Activated CD8-positive, alpha-beta memory T cell treated with anti-CD3 and anti-CD28 coated beads, Interleukin-2, amount 10 ng/mL, durations not matched to agents 7 days and 5 days (primary cell): ENCODE measurements at regions not wholly inside any gene's neighbourhood (a gene's known extent, or its start where the extent isn't known, plus 50 kb on each side); places are given as distances from the start of the nearest gene placed in this dataset.
A peak's percentile ranks its signal among the peaks of the same experiment; 100 is the strongest.

Experiments
- ATAC-seq: fragments of 150-1000 bp; cut with Tn5 transposase; one replicate; pipeline ENCODE4 v1.10.0; 2021; ENCODE audit warnings: moderate library complexity
- CTCF ChIA-PET: fragments of 350-600 bp; sonication (Branson Sonifier 250); formaldehyde crosslinking; loops from one replicate; lab custom pipeline; 2021; ENCODE audit warnings: antibody characterized with exemption; lab: Charles Lee
- DNase-seq: peaks from one replicate; pipeline ENCODE4 v3.0.0-alpha.2; 2020
- H3K27ac Mint-ChIP-seq: one replicate; pipeline ENCODE4 v1.8.0; 2021; ENCODE audit warnings: mild to moderate bottlenecking, mixed read lengths
- H3K27me3 Mint-ChIP-seq: one replicate; pipeline ENCODE4 v1.8.0; 2021; ENCODE audit warnings: mixed read lengths
- H3K36me3 Mint-ChIP-seq: one replicate; pipeline ENCODE4 v1.8.0; 2021; ENCODE audit warnings: mild to moderate bottlenecking, mixed read lengths
- H3K4me1 Mint-ChIP-seq: one replicate; pipeline ENCODE4 v1.8.0; 2021; ENCODE audit warnings: mixed read lengths
- H3K4me3 Mint-ChIP-seq: one replicate; pipeline ENCODE4 v1.8.0; 2021; ENCODE audit warnings: mild to moderate bottlenecking, moderate library complexity, mixed read lengths
- H3K9me3 Mint-ChIP-seq: one replicate; pipeline ENCODE4 v1.8.0; 2022; ENCODE audit warnings: low read depth, mixed read lengths

- no peak overlapping the region for H3K27ac Mint-ChIP-seq
- no peaks in the 10 kb centered on the region for H3K9me3 Mint-ChIP-seq
- no peaks in the 10 kb centered on the region for H3K27me3 Mint-ChIP-seq
- no peak overlapping the region for H3K4me3 Mint-ChIP-seq
- H3K36me3 Mint-ChIP-seq, result no peaks in the 10 kb centered on the region
- H3K4me1 Mint-ChIP-seq, result peaks cover 60% of the 10 kb centered on the region
- ATAC-seq (no peak), DNase-seq (no peak)
- CTCF ChIA-PET, result interaction anchor here (1.1 kb wide), 1 partner anchor 177 kb away, joined by 3 read pairs; no protein-coding TSS in a partner anchor
Measured at GRCh38 chr9:109972026-109972882, 192.3 kb downstream of the PALM2AKAP2 start.

GRCh38 chr9:109973336-109973735 lies 193.3 kb downstream of the PALM2AKAP2 start:
- Mint-ChIP-seq H3K4me3 (no peak overlapping the region), H3K9me3 (no peaks in the 10 kb centered on the region), H3K27ac (no peak overlapping the region), H3K27me3 (peaks cover 3% of the 10 kb centered on the region), H3K36me3 (no peaks in the 10 kb centered on the region), H3K4me1 (peaks cover 51% of the 10 kb centered on the region)
- ATAC-seq, result no peak
- DNase-seq, result no peak
- CTCF ChIA-PET, result interaction anchor here (1.1 kb wide), 1 partner anchor 176 kb away, joined by 3 read pairs; no protein-coding TSS in a partner anchor

DNA sequence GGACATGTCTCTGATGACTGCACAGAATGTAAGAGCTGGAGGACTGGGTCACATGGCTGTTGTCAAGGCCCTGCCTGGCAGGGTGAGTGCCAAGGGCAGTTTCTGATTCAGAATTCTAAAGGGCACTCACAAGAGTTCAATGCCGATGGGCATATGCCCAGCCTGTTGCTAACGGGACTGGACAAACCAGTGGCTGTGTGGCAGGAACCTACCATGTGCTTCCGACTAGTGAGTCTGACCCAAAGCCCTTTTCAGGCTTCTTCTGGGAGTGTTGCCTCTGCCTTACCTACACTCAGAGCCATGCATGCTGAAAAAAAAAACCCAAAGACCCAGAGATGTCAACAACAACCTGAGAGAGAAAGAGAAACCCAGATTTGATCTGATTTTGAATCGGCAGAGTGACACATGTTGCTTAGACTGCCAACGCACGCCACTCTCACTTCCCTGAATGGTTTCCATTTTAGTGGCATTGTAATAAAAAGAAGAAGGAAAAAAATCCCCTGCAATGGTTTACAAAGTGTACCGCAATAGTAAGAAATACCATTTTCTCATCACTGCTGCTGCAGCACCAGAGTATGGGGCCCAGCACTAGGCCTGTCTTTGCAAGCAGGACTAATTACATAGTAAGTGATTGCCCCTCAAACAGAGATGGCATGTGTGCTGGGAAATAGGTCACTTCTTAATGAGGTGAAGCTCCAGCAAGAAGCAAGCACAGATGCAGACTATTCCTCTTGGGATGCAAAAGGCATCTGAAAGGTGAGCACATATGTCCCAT lies 194.3 kb downstream of the PALM2AKAP2 start:
- H3K4me3 Mint-ChIP-seq, result no peak overlapping the region
- peak overlapping the region; percentile 75 for H3K27ac Mint-ChIP-seq
- no peaks in the 10 kb centered on the region for H3K9me3 Mint-ChIP-seq
- H3K36me3 Mint-ChIP-seq, result no peaks in the 10 kb centered on the region
- H3K27me3 Mint-ChIP-seq, result peaks cover 3% of the 10 kb centered on the region
- CTCF ChIA-PET, result no interaction called here
- ATAC-seq, result peak; percentile 84
- DNase-seq, result peak; percentile 74
- H3K4me1 Mint-ChIP-seq, result peaks cover 41% of the 10 kb centered on the region

- CTCF ChIA-PET, result no interaction called here
- Mint-ChIP-seq H3K4me3 (no peak overlapping the region), H3K27me3 (peaks cover 3% of the 10 kb centered on the region), H3K9me3 (no peaks in the 10 kb centered on the region), H3K27ac (peak overlapping the region; percentile 75), H3K36me3 (no peaks in the 10 kb centered on the region), H3K4me1 (peaks cover 41% of the 10 kb centered on the region)
- ATAC-seq, result no peak
- DNase-seq, result no peak
Measured at GRCh38 chr9:109974918-109975276, 194.9 kb downstream of the PALM2AKAP2 start.

- H3K27ac Mint-ChIP-seq, result no peak overlapping the region
Measured at GRCh38 chr9:109975574-109976295, 195.7 kb downstream of the PALM2AKAP2 start.

GRCh38 chr9:109976303-109976702 lies 196.3 kb downstream of the PALM2AKAP2 start:
- ATAC-seq (no peak), DNase-seq (no peak)
- Mint-ChIP-seq H3K36me3 (no peaks in the 10 kb centered on the region), H3K9me3 (no peaks in the 10 kb centered on the region), H3K27me3 (peaks cover 3% of the 10 kb centered on the region), H3K4me3 (no peak overlapping the region), H3K27ac (no peak overlapping the region), H3K4me1 (peaks cover 41% of the 10 kb centered on the region)
- CTCF ChIA-PET, result interaction anchor here (1.2 kb wide), 1 partner anchor 8 kb away, joined by 3 read pairs; no protein-coding TSS in a partner anchor

More at GRCh38 chr9:109975574-109976295, 195.7 kb downstream of the PALM2AKAP2 start:
- DNase-seq, result no peak
- H3K36me3 Mint-ChIP-seq, result no peaks in the 10 kb centered on the region
- no peak for ATAC-seq
- CTCF ChIA-PET, result interaction anchor here (1.2 kb wide), 1 partner anchor 7 kb away, joined by 3 read pairs; no protein-coding TSS in a partner anchor
- H3K4me1 Mint-ChIP-seq, result peaks cover 41% of the 10 kb centered on the region
- peaks cover 3% of the 10 kb centered on the region for H3K27me3 Mint-ChIP-seq
- H3K4me3 Mint-ChIP-seq, result no peak overlapping the region
- H3K9me3 Mint-ChIP-seq, result no peaks in the 10 kb centered on the region

DNA sequence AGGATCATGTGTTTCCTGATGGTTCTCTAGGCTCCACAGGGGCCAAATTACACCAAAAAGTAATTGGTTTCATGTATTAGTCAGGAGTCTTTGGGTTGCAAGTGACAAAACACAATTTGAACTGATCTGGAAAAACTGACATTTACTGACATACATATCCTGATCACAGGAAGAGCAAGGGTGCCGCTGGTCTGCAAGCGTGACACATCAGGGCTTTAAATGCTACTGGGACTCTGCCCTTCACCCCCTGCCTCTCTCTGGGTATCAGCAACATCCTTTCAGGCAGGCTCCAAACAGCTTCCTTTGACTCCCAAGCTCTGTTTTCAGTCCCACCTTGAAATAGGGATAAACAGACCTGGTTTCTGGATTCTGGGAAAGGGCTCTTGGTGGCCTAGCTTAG lies 197.5 kb downstream of the PALM2AKAP2 start:
- no peaks in the 10 kb centered on the region for H3K36me3 Mint-ChIP-seq
- H3K27ac Mint-ChIP-seq, result no peak overlapping the region
- H3K4me1 Mint-ChIP-seq, result peaks cover 31% of the 10 kb centered on the region
- ATAC-seq (no peak), DNase-seq (no peak)
- CTCF ChIA-PET, result no interaction called here
- no peak overlapping the region for H3K4me3 Mint-ChIP-seq
- no peaks in the 10 kb centered on the region for H3K9me3 Mint-ChIP-seq
- H3K27me3 Mint-ChIP-seq, result peaks cover 3% of the 10 kb centered on the region

GRCh38 chr9:109981091-109981490 lies 201.1 kb downstream of the PALM2AKAP2 start:
- no peak overlapping the region for H3K27ac Mint-ChIP-seq
- no peak for DNase-seq
- H3K4me1 Mint-ChIP-seq, result peaks cover 3% of the 10 kb centered on the region
- ATAC-seq, result no peak
- CTCF ChIA-PET, result no interaction called here
- no peaks in the 10 kb centered on the region for H3K9me3 Mint-ChIP-seq
- no peaks in the 10 kb centered on the region for H3K36me3 Mint-ChIP-seq
- H3K4me3 Mint-ChIP-seq, result no peak overlapping the region
- peaks cover 3% of the 10 kb centered on the region for H3K27me3 Mint-ChIP-seq

DNA sequence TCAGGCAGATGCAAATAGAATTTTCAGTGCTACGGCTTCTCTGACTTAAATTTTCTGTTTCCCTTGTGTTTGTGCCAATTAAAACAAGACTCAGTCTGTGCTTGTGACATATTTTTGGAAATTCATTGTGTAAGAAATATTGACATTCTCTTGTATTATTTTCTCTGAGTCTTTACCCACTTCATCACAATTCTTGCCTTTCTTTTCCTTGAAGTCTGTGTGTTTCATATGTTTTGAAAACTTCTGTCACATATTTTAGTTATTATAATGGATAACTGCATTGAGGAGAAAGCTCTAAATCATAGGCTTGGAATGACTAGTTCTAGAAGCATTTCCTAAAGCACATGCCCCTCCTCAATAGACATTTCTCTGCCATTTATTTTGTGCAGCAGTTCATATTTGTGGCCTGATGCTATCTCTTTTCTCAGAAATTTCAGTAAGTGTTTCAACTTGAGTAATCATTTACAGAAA lies 206.6 kb downstream of the PALM2AKAP2 start:
- Mint-ChIP-seq H3K4me3 (no peak overlapping the region), H3K27ac (no peak overlapping the region), H3K4me1 (peaks cover 8% of the 10 kb centered on the region), H3K36me3 (peaks cover 2% of the 10 kb centered on the region), H3K27me3 (no peaks in the 10 kb centered on the region), H3K9me3 (peaks cover 2% of the 10 kb centered on the region)
- ATAC-seq, result no peak
- CTCF ChIA-PET, result interaction anchor here (1.0 kb wide), 1 partner anchor 18 kb away, joined by 4 read pairs; no protein-coding TSS in a partner anchor
- no peak for DNase-seq

DNA sequence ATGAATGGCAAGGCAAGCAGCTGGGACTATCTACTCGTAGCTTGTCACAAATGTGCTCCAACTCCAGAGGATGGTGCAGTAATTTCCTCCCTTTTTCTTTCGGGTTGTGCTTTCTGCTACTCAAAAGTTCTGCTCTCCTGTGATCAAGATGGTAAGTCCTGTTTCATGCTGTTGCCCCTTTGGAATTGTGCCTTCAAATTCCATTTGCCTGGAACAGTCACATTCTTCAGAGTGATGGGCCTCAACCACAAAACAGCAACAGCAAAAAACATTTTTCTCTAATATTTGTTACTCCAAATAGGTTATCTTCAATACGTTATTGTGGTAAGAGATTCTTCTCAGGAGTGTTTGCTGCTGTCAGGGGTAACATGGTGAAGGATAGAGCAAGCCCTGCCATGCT lies 209.3 kb downstream of the PALM2AKAP2 start:
- ATAC-seq (no peak), DNase-seq (no peak)
- peaks cover 2% of the 10 kb centered on the region for H3K36me3 Mint-ChIP-seq
- H3K4me3 Mint-ChIP-seq, result no peak overlapping the region
- peaks cover 8% of the 10 kb centered on the region for H3K4me1 Mint-ChIP-seq
- H3K27ac Mint-ChIP-seq, result no peak overlapping the region
- CTCF ChIA-PET, result no interaction called here
- H3K27me3 Mint-ChIP-seq, result no peaks in the 10 kb centered on the region
- peaks cover 2% of the 10 kb centered on the region for H3K9me3 Mint-ChIP-seq

DNA sequence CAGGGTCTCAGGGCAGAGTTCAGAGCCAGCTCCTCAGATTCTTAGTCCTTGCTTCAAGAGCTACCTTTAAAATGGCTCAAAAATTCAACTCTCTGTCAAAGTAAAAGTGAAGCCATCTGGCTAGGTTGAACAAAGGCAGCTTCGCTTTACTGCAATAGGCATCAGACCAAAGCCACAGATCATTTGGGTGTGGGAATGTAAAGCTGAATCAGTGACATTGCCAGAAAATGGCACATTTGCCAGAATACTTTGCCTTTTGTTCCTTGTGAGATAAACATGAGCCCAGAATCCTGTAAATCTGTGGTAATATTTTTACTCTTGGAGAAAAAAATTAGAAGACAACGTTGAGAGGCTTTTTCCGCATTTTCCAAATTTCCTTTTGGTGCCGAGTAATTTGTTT lies 210.5 kb downstream of the PALM2AKAP2 start:
- CTCF ChIA-PET, result no interaction called here
- ATAC-seq, result no peak
- Mint-ChIP-seq H3K9me3 (peaks cover 2% of the 10 kb centered on the region), H3K4me1 (peaks cover 8% of the 10 kb centered on the region), H3K27me3 (no peaks in the 10 kb centered on the region), H3K36me3 (peaks cover 2% of the 10 kb centered on the region), H3K27ac (no peak overlapping the region), H3K4me3 (no peak overlapping the region)
- DNase-seq, result no peak

DNA sequence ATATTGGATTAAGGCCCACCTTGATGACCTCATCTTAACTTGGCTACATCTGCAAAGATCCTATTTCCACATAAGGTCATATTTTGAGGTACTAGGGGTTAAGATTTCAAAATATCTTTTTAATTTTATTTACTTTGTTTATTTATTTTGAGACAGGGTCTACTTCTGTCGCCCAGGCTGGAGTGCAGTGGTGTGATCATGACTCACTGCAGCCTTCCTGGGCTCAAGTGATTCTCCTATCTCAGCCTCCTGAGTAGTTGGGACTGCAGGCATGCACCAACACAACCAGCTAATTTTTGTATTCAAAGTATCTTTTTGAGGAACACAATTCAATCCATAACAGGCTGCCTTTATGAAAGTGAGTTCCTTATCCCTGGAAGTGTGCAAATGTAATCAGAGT lies 212.3 kb downstream of the PALM2AKAP2 start:
- CTCF ChIA-PET, result no interaction called here
- no peaks in the 10 kb centered on the region for H3K27me3 Mint-ChIP-seq
- DNase-seq (no peak), ATAC-seq (no peak)
- H3K36me3 Mint-ChIP-seq, result peaks cover 2% of the 10 kb centered on the region
- no peak overlapping the region for H3K4me3 Mint-ChIP-seq
- no peaks in the 10 kb centered on the region for H3K4me1 Mint-ChIP-seq
- no peak overlapping the region for H3K27ac Mint-ChIP-seq
- peaks cover 2% of the 10 kb centered on the region for H3K9me3 Mint-ChIP-seq
